Ascending aorta (tissue), 2 donors: ENCODE measurements at regions not wholly inside any gene's neighbourhood (a gene's known extent, or its start where the extent isn't known, plus 50 kb on each side); places are given as distances from the start of the nearest gene placed in this dataset.

Source experiments
- DNase-seq, 2 donors: peaks; one replicate each; pipeline ENCODE4 v3.0.0-alpha.2; 2019; ENCODE audit warnings: low spot score in 2 of 2
- H3K27ac ChIP-seq, 2 donors: fragments of 200-600 bp; sonication (generic); one replicate each; pipeline ENCODE4 v1.5.1; 2016 to 2017; ENCODE audit warnings: mild to moderate bottlenecking in 1 of 2
- H3K27me3 ChIP-seq: fragments of 200-600 bp; sonication (generic); one replicate; pipeline ENCODE4 v1.5.1; 2017
- H3K36me3 ChIP-seq, 2 donors: fragments of 200-600 bp; sonication (generic); one replicate each; pipeline ENCODE4 v1.5.1; 2016
- H3K4me1 ChIP-seq, 2 donors: fragments of 200-600 bp; sonication (generic); one replicate each; pipeline ENCODE4 v1.5.1; 2016 to 2017; ENCODE audit warnings: mild to moderate bottlenecking in 1 of 2
- H3K4me3 ChIP-seq, 2 donors: fragments of 200-600 bp; sonication (generic); one replicate each; pipeline ENCODE4 v1.5.1; 2016 to 2017; ENCODE audit warnings: mild to moderate bottlenecking in 1 of 2
- H3K9me3 ChIP-seq, 2 donors: fragments of 200-600 bp; sonication (generic); one replicate each; pipeline ENCODE4 v1.5.1; 2016
- CTCF ChIP-seq, 3 experiments: fragments of 200-600 bp in 2 of 3; fragments of 450-650 bp in 1 of 3; sonication (generic) in 2 of 3; IDR thresholded peaks; one replicate each; pipeline ENCODE4 v1.5.1; 2016 to 2019; ENCODE audit warnings: antibody characterized with exemption in 3 of 3, mild to moderate bottlenecking in 1 of 3, moderate library complexity in 1 of 3
- intact Hi-C: fragments of 100-400 bp; cut with DNase I; formaldehyde crosslinking; loops from one replicate; pipeline ENCODE4 v1.15.1; 2023

- H3K9me3 ChIP-seq: no peaks in the 10 kb centered on the region
- H3K4me1 ChIP-seq: no peaks in the 10 kb centered on the region
- H3K27me3 ChIP-seq: no peaks in the 10 kb centered on the region
- no peak overlapping the region for H3K4me3 ChIP-seq
- no peak for TF ChIP-seq CTCF (IDR thresholded peaks at IDR 0.05)
- no peak for DNase-seq
- H3K27ac ChIP-seq: no peak overlapping the region
- intact Hi-C loops: no loop called here
- H3K36me3 ChIP-seq: no peaks in the 10 kb centered on the region
Measured at GRCh38 chr18:3397786-3398185, 52.2 kb upstream of the TGIF1 start.
